Peyer's patch (tissue), 4 donors: ENCODE measurements at regions not wholly inside any gene's neighbourhood (a gene's known extent, or its start where the extent isn't known, plus 50 kb on each side); places are given as distances from the start of the nearest gene placed in this dataset.

ENCODE experiments used
- DNase-seq, 3 donors: peaks; one replicate each; pipeline ENCODE4 v3.0.0-alpha.2; 2017 to 2019
- H3K27ac ChIP-seq, 4 donors: fragments of 200-600 bp; sonication (generic); one replicate each; pipeline ENCODE4 v1.5.1; 2016 to 2019
- H3K27me3 ChIP-seq, 2 donors: fragments of 200-600 bp; sonication (generic); one replicate each; pipeline ENCODE4 v1.5.1; 2019
- H3K36me3 ChIP-seq, 3 donors: fragments of 200-600 bp; sonication (generic); one replicate each; pipeline ENCODE4 v1.5.1; 2016 to 2019
- H3K4me1 ChIP-seq, 4 donors: fragments of 200-600 bp; sonication (generic); one replicate each; pipeline ENCODE4 v1.5.1; 2016 to 2019
- H3K4me3 ChIP-seq, 4 donors: fragments of 200-600 bp; sonication (generic); 1 replicate in 3 of 4; 2 replicates in 1 of 4; pipeline ENCODE4 v1.5.1; 2016 to 2019; ENCODE audit warnings: mild to moderate bottlenecking in 1 of 4
- H3K9me3 ChIP-seq, 4 donors: fragments of 200-600 bp; sonication (generic); one replicate each; pipeline ENCODE4 v1.5.1; 2016 to 2019; ENCODE audit warnings: mild to moderate bottlenecking in 1 of 4
- CTCF ChIP-seq, 6 experiments: fragments of 450-650 bp in 4 of 6; fragments of 200-600 bp in 2 of 6; sonication (generic) in 1 of 6; IDR thresholded peaks; one replicate each; pipeline ENCODE4 v1.5.1; 2017 to 2019; ENCODE audit warnings: antibody characterized with exemption in 6 of 6, mild to moderate bottlenecking in 3 of 6, moderate library complexity in 1 of 6
- POLR2A ChIP-seq, 2 donors: fragments of 450-650 bp; IDR thresholded peaks; one replicate each; pipeline ENCODE4 v1.5.1; 2017; ENCODE audit warnings: antibody characterized with exemption in 2 of 2, mild to moderate bottlenecking in 2 of 2, moderate library complexity in 2 of 2

- TF ChIP-seq CTCF (IDR thresholded peaks at IDR 0.05), result no peak
- no peak for TF ChIP-seq POLR2A (IDR thresholded peaks at IDR 0.05)
- no peaks in the 10 kb centered on the region for H3K9me3 ChIP-seq
- H3K27ac ChIP-seq, result no peak overlapping the region
- H3K36me3 ChIP-seq, result no peaks in the 10 kb centered on the region
- no peaks in the 10 kb centered on the region for H3K27me3 ChIP-seq
- no peak for DNase-seq
- H3K4me1 ChIP-seq, result peaks cover 0 to 12% (median 0%) of the 10 kb centered on the region in 4 donors
- H3K4me3 ChIP-seq, result no peak overlapping the region
These were observed 201.7 kb upstream of the MSX2 start for GRCh38 chr5:174522480-174523260.

GRCh38 chr5:174523311-174524071 is 200.9 kb upstream of the MSX2 start:
- H3K27ac ChIP-seq, result no peak overlapping the region

GRCh38 chr5:174524351-174524750 is 200.0 kb upstream of the MSX2 start:
- no peak for TF ChIP-seq CTCF (IDR thresholded peaks at IDR 0.05)
- Histone ChIP-seq H3K4me3 (no peak overlapping the region), H3K4me1 (peaks cover 0 to 12% (median 0%) of the 10 kb centered on the region in 4 donors), H3K9me3 (no peaks in the 10 kb centered on the region), H3K36me3 (no peaks in the 10 kb centered on the region), H3K27ac (no peak overlapping the region), H3K27me3 (no peaks in the 10 kb centered on the region)
- DNase-seq, result no peak

More at GRCh38 chr5:174523311-174524071, 200.9 kb upstream of the MSX2 start:
- H3K36me3 ChIP-seq, result no peaks in the 10 kb centered on the region
- DNase-seq, result no peak
- TF ChIP-seq POLR2A (IDR thresholded peaks at IDR 0.05) (no peak), CTCF (IDR thresholded peaks at IDR 0.05) (peak in 3 of 6 experiments; percentile 44 to 58 (median 52))
- no peaks in the 10 kb centered on the region for H3K27me3 ChIP-seq
- H3K4me1 ChIP-seq, result peaks cover 0 to 12% (median 0%) of the 10 kb centered on the region in 4 donors
- H3K4me3 ChIP-seq, result no peak overlapping the region
- H3K9me3 ChIP-seq, result no peaks in the 10 kb centered on the region

GRCh38 chr5:174526177-174526576 is 198.2 kb upstream of the MSX2 start:
- Histone ChIP-seq H3K27me3 (no peaks in the 10 kb centered on the region), H3K9me3 (no peaks in the 10 kb centered on the region), H3K4me3 (no peak overlapping the region), H3K36me3 (no peaks in the 10 kb centered on the region), H3K4me1 (peaks cover 0 to 2% (median 0%) of the 10 kb centered on the region in 4 donors), H3K27ac (no peak overlapping the region)
- no peak for DNase-seq
- TF ChIP-seq CTCF (IDR thresholded peaks at IDR 0.05) (no peak), POLR2A (IDR thresholded peaks at IDR 0.05) (no peak)

GRCh38 chr5:174527916-174528540 is 196.4 kb upstream of the MSX2 start:
- H3K4me1 ChIP-seq, result peaks cover 0 to 12% (median 2%) of the 10 kb centered on the region in 4 donors
- no peak overlapping the region for H3K4me3 ChIP-seq
- H3K27ac ChIP-seq, result no peak overlapping the region
- H3K27me3 ChIP-seq, result no peaks in the 10 kb centered on the region
- no peak for DNase-seq
- no peaks in the 10 kb centered on the region for H3K9me3 ChIP-seq
- H3K36me3 ChIP-seq, result no peaks in the 10 kb centered on the region
- TF ChIP-seq CTCF (IDR thresholded peaks at IDR 0.05) (no peak), POLR2A (IDR thresholded peaks at IDR 0.05) (no peak)
